ENCODE measurements at regions not wholly inside any gene's neighbourhood (a gene's known extent, or its start where the extent isn't known, plus 50 kb on each side); places are given as distances from the start of the nearest gene placed in this dataset.

DNA sequence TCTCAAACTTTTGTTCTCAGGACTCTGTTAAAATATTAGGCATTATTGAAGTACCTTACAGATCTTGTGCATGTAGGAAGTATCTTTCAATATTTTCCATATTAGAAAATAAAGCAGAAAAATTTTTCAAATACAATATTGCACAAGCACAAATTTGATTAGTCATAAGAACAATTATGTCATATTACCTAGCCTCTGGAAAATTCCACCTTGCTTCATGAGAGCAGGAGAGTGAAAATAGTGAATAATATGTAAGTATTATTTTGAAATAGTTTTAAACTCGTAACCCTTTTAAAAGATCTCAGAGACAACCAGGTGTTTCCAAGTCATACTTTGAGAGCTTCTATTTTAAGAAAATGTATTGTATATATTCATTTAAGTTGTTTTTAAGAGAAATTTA, 1672.9 kb upstream of the ACO1 start:
- ChIA-PET RAD21 (ENCODE audit: unreplicated experiment) (no interaction called here), CTCF (no interaction called here), SMC1A (ENCODE audit: uncharacterized antibody, unreplicated experiment) (no interaction called here), POLR2A (no interaction called here)
- Histone ChIP-seq H4K20me1 (ENCODE audit: control insufficient read depth, insufficient read depth) (no peaks in the 10 kb centered on the region), H3K9ac (ENCODE audit: control insufficient read depth, insufficient read depth, low read length) (no peak overlapping the region), H3K27me3 (replicated peaks in 1 of 2; ENCODE audit: control insufficient read depth in 2 of 2, insufficient read depth in 2 of 2, low read length in 1 of 2) (no peaks in the 10 kb centered on the region), H3K4me1 (ENCODE audit: control insufficient read depth, insufficient read depth, low read length) (no peaks in the 10 kb centered on the region), H3K79me2 (ENCODE audit: control insufficient read depth, insufficient read depth, low read length) (no peaks in the 10 kb centered on the region), H3K36me3 (ENCODE audit: control insufficient read depth in 2 of 2, insufficient read depth in 2 of 2, low read length in 1 of 2) (no peaks in the 10 kb centered on the region), H2AFZ (ENCODE audit: control insufficient read depth, low read depth, low read length) (no peak overlapping the region), H3K4me3 (no peak overlapping the region), H3K9me3 (replicated peaks; ENCODE audit: control insufficient read depth, insufficient read depth, low read length) (no peaks in the 10 kb centered on the region), H3K4me2 (ENCODE audit: control insufficient read depth, insufficient read depth) (no peak overlapping the region), H3K27ac (ENCODE audit: control insufficient read depth, insufficient read depth) (no peak overlapping the region)
- FAIRE-seq: no peak
- in situ Hi-C loops (cut with MboI): no loop called here
- 71% methylated on average over 1 of the region's 1 CpG for WGBS (ENCODE audit: insufficient coverage, insufficient replicate concordance, low lambda C conversion rate, missing lambda C conversion rate)
- no TSS peak for BruUV-seq (replicated peaks)
- DNase-seq (ENCODE audit: low read depth, low spot score): no peak
- intact Hi-C loops (cut with micrococcal nuclease; ENCODE audit: unreplicated experiment): no loop called here
- ATAC-seq: no peak
- TF ChIP-seq NFYB (IDR thresholded peaks at IDR 0.05; ENCODE audit: insufficient read depth, low read depth, low read length) (no peak), RUNX3 (IDR thresholded peaks at IDR 0.05; ENCODE audit: low read length) (no peak), RELA (IDR thresholded peaks at IDR 0.05; ENCODE audit: borderline replicate concordance, partially characterized antibody) (no peak), RAD21 (IDR thresholded peaks at IDR 0.05; ENCODE audit: insufficient read depth, low read depth, low read length) (no peak), CBFB (IDR thresholded peaks at IDR 0.05; ENCODE audit: low read depth) (no peak), PAX5 (IDR thresholded peaks at IDR 0.05; ENCODE audit: borderline replicate concordance, low read depth, low read length) (no peak), SMC3 (IDR thresholded peaks at IDR 0.05; ENCODE audit: borderline replicate concordance, low read length) (no peak), POLR2A (IDR thresholded peaks at IDR 0.05; ENCODE audit: low read depth, low read length) (no peak), ZNF24 (IDR thresholded peaks at IDR 0.05) (no peak), SMARCA5 (IDR thresholded peaks at IDR 0.05) (no peak), BHLHE40 (IDR thresholded peaks at IDR 0.05; ENCODE audit: borderline replicate concordance in 1 of 2, low read depth in 2 of 2, low read length in 1 of 2) (no peak), STAT3 (IDR thresholded peaks at IDR 0.05; ENCODE audit: low read depth, low read length) (no peak), RFX5 (IDR thresholded peaks at IDR 0.05; ENCODE audit: low read depth, low read length) (no peak), FOXK2 (IDR thresholded peaks at IDR 0.05) (no peak)
- TF ChIP-seq, protein P1, sequence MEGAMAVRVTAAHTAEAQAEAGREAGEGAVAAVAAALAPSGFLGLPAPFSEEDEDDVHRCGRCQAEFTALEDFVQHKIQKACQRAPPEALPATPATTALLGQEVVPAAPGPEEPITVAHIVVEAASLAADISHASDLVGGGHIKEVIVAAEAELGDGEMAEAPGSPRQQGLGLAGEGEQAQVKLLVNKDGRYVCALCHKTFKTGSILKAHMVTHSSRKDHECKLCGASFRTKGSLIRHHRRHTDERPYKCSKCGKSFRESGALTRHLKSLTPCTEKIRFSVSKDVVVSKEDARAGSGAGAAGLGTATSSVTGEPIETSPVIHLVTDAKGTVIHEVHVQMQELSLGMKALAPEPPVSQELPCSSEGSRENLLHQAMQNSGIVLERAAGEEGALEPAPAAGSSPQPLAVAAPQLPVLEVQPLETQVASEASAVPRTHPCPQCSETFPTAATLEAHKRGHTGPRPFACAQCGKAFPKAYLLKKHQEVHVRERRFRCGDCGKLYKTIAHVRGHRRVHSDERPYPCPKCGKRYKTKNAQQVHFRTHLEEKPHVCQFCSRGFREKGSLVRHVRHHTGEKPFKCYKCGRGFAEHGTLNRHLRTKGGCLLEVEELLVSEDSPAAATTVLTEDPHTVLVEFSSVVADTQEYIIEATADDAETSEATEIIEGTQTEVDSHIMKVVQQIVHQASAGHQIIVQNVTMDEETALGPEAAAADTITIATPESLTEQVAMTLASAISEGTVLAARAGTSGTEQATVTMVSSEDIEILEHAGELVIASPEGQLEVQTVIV (IDR thresholded peaks at IDR 0.05; ENCODE audit: borderline replicate concordance, partially characterized antibody): no peak
- TF ChIP-seq, protein P2, sequence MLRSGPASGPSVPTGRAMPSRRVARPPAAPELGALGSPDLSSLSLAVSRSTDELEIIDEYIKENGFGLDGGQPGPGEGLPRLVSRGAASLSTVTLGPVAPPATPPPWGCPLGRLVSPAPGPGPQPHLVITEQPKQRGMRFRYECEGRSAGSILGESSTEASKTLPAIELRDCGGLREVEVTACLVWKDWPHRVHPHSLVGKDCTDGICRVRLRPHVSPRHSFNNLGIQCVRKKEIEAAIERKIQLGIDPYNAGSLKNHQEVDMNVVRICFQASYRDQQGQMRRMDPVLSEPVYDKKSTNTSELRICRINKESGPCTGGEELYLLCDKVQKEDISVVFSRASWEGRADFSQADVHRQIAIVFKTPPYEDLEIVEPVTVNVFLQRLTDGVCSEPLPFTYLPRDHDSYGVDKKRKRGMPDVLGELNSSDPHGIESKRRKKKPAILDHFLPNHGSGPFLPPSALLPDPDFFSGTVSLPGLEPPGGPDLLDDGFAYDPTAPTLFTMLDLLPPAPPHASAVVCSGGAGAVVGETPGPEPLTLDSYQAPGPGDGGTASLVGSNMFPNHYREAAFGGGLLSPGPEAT (IDR thresholded peaks at IDR 0.05; ENCODE audit: low read depth): no peak
- TF ChIP-seq, protein P3, sequence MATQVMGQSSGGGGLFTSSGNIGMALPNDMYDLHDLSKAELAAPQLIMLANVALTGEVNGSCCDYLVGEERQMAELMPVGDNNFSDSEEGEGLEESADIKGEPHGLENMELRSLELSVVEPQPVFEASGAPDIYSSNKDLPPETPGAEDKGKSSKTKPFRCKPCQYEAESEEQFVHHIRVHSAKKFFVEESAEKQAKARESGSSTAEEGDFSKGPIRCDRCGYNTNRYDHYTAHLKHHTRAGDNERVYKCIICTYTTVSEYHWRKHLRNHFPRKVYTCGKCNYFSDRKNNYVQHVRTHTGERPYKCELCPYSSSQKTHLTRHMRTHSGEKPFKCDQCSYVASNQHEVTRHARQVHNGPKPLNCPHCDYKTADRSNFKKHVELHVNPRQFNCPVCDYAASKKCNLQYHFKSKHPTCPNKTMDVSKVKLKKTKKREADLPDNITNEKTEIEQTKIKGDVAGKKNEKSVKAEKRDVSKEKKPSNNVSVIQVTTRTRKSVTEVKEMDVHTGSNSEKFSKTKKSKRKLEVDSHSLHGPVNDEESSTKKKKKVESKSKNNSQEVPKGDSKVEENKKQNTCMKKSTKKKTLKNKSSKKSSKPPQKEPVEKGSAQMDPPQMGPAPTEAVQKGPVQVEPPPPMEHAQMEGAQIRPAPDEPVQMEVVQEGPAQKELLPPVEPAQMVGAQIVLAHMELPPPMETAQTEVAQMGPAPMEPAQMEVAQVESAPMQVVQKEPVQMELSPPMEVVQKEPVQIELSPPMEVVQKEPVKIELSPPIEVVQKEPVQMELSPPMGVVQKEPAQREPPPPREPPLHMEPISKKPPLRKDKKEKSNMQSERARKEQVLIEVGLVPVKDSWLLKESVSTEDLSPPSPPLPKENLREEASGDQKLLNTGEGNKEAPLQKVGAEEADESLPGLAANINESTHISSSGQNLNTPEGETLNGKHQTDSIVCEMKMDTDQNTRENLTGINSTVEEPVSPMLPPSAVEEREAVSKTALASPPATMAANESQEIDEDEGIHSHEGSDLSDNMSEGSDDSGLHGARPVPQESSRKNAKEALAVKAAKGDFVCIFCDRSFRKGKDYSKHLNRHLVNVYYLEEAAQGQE (IDR thresholded peaks at IDR 0.05; ENCODE audit: low read depth, low read length): no peak
